Chondrocyte (in vitro differentiated cells): ENCODE measurements at regions not wholly inside any gene's neighbourhood (a gene's known extent, or its start where the extent isn't known, plus 50 kb on each side); places are given as distances from the start of the nearest gene placed in this dataset.

Experiments
- DNase-seq: peaks from one replicate; pipeline ENCODE4 v3.0.0; 2021; ENCODE audit warnings: mixed read lengths, low spot score
- H3K27ac Mint-ChIP-seq: one replicate; pipeline ENCODE4 v1.8.0; 2021; ENCODE audit warnings: mild to moderate bottlenecking, moderate library complexity, mixed read lengths; ENCODE audit not compliant: unreplicated experiment
- H3K27me3 Mint-ChIP-seq: 2 replicates; pipeline ENCODE4 v1.8.0; 2021; ENCODE audit warnings: low read depth, mixed read lengths
- H3K36me3 Mint-ChIP-seq: 2 replicates; pipeline ENCODE4 v1.8.0; 2021; ENCODE audit warnings: low read depth, mixed read lengths
- H3K4me1 Mint-ChIP-seq: 2 replicates; pipeline ENCODE4 v1.8.0; 2021; ENCODE audit warnings: low read depth, mild to moderate bottlenecking, mixed read lengths
- H3K4me3 Mint-ChIP-seq: one replicate; pipeline ENCODE4 v1.8.0; 2021; ENCODE audit warnings: mild to moderate bottlenecking, moderate library complexity, mixed read lengths; ENCODE audit not compliant: unreplicated experiment
- H3K9me3 Mint-ChIP-seq: 2 replicates; pipeline ENCODE4 v1.8.0; 2021; ENCODE audit warnings: low read depth, mixed read lengths
- TF ChIP-seq, protein P1 (sequence below): fragments of 200-600 bp; sonication (generic); IDR thresholded peaks from 2 replicates; pipeline ENCODE4 v1.5.0; 2021; ENCODE audit warnings: antibody characterized with exemption, mild to moderate bottlenecking, moderate library complexity

DNA sequence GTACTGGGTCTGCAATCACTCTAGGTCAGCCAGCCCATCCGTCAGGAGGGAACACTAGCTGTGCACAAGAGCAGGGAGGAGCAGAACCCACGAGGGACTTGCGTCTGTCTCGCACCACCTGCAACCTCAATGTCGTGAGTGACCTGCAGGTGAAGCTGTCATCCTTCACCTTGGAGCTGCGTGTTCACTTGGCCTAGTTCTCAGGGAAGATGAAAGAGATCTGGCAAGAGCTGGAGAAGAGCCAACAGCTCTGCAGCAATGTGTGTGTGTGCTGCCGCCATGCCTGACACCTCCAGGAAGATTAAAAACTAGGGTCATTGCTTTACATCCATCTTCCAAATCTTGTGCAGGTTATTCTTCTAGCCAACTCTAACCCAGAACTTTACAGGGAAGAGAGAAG, 117.6 kb upstream of the MRI1 start:
- Mint-ChIP-seq H3K27me3 (peaks cover 4% of the 10 kb centered on the region), H3K36me3 (no peaks in the 10 kb centered on the region), H3K4me1 (no peaks in the 10 kb centered on the region), H3K9me3 (peaks cover 11% of the 10 kb centered on the region), H3K27ac (no peak overlapping the region), H3K4me3 (no peak overlapping the region)
- TF ChIP-seq, protein P1, sequence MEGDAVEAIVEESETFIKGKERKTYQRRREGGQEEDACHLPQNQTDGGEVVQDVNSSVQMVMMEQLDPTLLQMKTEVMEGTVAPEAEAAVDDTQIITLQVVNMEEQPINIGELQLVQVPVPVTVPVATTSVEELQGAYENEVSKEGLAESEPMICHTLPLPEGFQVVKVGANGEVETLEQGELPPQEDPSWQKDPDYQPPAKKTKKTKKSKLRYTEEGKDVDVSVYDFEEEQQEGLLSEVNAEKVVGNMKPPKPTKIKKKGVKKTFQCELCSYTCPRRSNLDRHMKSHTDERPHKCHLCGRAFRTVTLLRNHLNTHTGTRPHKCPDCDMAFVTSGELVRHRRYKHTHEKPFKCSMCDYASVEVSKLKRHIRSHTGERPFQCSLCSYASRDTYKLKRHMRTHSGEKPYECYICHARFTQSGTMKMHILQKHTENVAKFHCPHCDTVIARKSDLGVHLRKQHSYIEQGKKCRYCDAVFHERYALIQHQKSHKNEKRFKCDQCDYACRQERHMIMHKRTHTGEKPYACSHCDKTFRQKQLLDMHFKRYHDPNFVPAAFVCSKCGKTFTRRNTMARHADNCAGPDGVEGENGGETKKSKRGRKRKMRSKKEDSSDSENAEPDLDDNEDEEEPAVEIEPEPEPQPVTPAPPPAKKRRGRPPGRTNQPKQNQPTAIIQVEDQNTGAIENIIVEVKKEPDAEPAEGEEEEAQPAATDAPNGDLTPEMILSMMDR = no peak
- DNase-seq = no peak

- Mint-ChIP-seq H3K27ac (no peak overlapping the region), H3K36me3 (no peaks in the 10 kb centered on the region), H3K27me3 (peaks cover 3% of the 10 kb centered on the region), H3K4me1 (no peaks in the 10 kb centered on the region), H3K9me3 (peaks cover 13% of the 10 kb centered on the region), H3K4me3 (no peak overlapping the region)
- TF ChIP-seq, protein P1 = no peak
- no peak for DNase-seq
Observed at GRCh38 chr19:13644645-13645044, 119.7 kb upstream of the MRI1 start.

DNA sequence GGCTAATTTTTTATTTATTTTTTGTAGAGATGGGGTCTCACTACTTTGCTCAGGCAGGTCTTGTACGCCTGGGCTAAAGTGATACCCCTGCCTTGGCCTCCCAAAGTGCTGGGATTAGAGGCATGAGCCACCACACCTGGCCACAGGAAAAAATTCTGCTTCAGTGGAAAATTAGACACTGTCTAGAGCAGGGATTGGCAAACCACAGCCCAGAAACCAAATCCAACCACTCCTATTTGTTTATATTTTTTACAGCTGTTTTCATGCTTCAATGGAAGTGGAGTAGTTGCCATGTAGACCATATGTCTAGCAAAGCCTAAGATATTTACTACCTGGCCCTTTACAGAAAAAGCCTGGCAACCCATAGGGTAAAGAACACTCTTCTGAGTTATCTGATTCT, 123.7 kb upstream of the MRI1 start:
- Mint-ChIP-seq H3K27ac (no peak overlapping the region), H3K4me1 (no peaks in the 10 kb centered on the region), H3K27me3 (peaks cover 5% of the 10 kb centered on the region), H3K4me3 (no peak overlapping the region), H3K9me3 (peaks cover 12% of the 10 kb centered on the region), H3K36me3 (no peaks in the 10 kb centered on the region)
- TF ChIP-seq, protein P1 = no peak
- no peak for DNase-seq

DNA sequence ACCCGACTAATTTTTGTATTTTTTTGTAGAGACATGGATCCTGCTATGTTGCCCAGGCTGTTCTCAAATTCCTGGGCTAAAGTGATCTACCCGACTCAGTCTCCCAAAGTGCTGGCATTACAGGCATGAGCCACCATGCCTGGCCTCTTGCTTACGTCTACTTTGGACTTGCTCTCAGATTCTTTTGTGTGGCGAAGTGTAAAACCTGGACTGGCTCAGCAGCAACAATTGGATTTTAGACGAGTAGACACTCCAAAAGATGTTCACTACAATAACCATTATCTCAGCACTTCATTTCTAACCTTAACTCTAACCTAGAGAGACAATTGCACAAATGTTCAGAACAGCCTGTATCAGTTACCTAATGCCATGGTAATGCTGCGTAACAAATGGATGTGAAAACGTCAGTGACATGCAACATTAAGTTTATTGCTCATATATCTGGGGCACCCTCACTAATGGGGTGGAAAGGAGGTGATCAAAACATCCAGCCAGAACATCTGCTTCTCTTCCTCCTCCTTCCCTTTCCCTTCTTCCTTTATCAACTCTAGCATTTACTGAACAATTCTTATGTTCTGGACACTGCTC, 124.9 kb upstream of the MRI1 start:
- H3K27me3 Mint-ChIP-seq = peaks cover 5% of the 10 kb centered on the region
- no peaks in the 10 kb centered on the region for H3K36me3 Mint-ChIP-seq
- TF ChIP-seq, protein P1 = no peak
- no peak overlapping the region for H3K4me3 Mint-ChIP-seq
- DNase-seq = no peak
- H3K27ac Mint-ChIP-seq = no peak overlapping the region
- no peaks in the 10 kb centered on the region for H3K4me1 Mint-ChIP-seq
- peaks cover 9% of the 10 kb centered on the region for H3K9me3 Mint-ChIP-seq

- DNase-seq = no peak
Observed at GRCh38 chr19:13637664-13638063, 126.7 kb upstream of the MRI1 start.

More at GRCh38 chr19:13637664-13638063, 126.7 kb upstream of the MRI1 start:
- Mint-ChIP-seq H3K27me3 (peaks cover 5% of the 10 kb centered on the region), H3K4me3 (no peak overlapping the region), H3K27ac (no peak overlapping the region), H3K4me1 (peaks cover 12% of the 10 kb centered on the region), H3K36me3 (no peaks in the 10 kb centered on the region), H3K9me3 (peaks cover 6% of the 10 kb centered on the region)
- TF ChIP-seq, protein P1 = no peak
